Epithelial cell of proximal tubule (primary cell): ENCODE measurements at regions not wholly inside any gene's neighbourhood (a gene's known extent, or its start where the extent isn't known, plus 50 kb on each side); places are given as distances from the start of the nearest gene placed in this dataset.
A peak's percentile ranks its signal among the peaks of the same experiment; 100 is the strongest.

Experiments
- DNase-seq: peaks from one replicate; pipeline ENCODE4 v3.0.0-alpha.2; 2011; ENCODE audit warnings: low read depth
- H3K4me3 ChIP-seq: 2 replicates; pipeline ENCODE4 v1.5.1; 2011; ENCODE audit warnings: low read depth, mild to moderate bottlenecking, low read length
- TF ChIP-seq, protein P1 (sequence below): conservative IDR thresholded peaks from 2 replicates; pipeline ENCODE4 v1.5.1; 2012; ENCODE audit warnings: low read depth, mild to moderate bottlenecking, low read length

DNA sequence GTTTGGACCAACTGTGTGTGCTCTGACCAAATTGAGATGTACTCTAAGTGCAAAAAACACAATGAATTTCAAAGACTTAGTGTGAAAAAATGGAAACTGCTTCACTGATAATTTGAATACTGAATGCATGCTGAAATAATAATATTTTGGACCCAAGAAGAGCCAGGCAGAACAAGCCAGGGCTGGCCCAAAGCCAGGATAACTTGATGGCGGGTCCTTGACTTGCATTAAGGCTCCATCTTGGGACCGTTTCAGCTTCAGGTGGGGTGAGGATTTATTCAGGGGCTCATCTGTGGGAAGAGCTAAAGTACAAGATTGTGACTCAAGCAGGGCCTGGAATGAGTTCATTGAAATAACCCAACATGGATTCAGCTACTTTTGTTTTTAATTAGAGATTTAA, 921.9 kb downstream of the QKI start:
- no peak for DNase-seq
- TF ChIP-seq, protein P1, sequence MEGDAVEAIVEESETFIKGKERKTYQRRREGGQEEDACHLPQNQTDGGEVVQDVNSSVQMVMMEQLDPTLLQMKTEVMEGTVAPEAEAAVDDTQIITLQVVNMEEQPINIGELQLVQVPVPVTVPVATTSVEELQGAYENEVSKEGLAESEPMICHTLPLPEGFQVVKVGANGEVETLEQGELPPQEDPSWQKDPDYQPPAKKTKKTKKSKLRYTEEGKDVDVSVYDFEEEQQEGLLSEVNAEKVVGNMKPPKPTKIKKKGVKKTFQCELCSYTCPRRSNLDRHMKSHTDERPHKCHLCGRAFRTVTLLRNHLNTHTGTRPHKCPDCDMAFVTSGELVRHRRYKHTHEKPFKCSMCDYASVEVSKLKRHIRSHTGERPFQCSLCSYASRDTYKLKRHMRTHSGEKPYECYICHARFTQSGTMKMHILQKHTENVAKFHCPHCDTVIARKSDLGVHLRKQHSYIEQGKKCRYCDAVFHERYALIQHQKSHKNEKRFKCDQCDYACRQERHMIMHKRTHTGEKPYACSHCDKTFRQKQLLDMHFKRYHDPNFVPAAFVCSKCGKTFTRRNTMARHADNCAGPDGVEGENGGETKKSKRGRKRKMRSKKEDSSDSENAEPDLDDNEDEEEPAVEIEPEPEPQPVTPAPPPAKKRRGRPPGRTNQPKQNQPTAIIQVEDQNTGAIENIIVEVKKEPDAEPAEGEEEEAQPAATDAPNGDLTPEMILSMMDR: no peak
- no peak overlapping the region for H3K4me3 ChIP-seq

DNA sequence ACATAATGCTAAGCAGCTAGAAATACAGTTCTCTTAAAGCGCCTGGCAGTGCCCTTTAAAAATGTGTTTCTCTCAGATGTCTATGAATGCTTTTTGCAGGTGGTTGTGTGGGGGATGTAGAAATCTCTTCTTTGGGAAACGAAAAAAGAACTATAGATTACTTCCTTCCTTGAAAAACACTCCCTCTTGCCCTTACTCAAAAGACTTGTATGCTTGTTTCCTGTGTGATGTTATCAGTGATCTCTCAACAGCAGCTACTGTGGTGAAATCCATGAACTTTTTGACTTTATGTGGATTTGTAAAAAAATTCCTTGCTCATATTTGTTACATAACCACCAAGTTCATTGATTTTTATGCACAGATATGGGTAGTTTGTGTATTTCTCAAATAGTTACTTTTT, 916.5 kb downstream of the QKI start:
- H3K4me3 ChIP-seq: no peak overlapping the region
- TF ChIP-seq, protein P1: no peak
- DNase-seq: no peak

DNA sequence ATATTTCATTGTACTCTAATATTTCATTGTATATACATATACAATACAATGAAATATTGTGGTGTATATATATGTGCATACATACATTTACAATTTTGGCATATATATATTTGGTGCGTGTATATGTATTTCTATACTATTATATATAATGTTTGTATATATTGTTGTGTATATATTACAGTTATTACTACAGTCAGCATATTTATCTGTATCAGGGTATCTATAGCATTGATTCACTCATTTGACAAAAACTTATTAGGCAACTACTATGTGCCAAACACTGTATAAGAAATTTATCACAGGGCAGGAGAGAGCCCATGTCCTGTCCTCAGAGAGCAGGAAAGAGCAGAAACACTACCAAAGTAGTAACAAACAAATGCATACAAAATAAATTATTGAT, 910.6 kb downstream of the QKI start:
- TF ChIP-seq, protein P1: no peak
- DNase-seq: no peak

DNA sequence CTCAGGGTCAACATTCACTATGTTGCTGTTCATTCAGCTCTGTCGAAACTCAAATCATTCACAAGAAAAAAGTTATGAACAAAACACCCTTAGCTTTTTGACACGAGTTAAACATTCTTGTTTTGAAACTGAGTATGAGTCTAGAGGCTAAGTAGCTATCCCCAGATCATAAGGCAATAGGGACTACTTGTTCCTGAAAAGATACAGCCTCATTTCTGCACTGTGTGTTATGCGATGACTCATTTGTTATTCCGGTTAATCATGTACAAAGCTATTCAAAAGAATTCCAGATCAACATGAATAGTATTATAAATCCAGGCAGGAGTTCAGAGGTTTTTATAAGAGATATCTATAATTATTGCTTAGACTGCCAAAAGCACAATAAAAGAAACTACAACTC, 908.0 kb downstream of the QKI start:
- DNase-seq: peak; percentile 94
- no peak overlapping the region for H3K4me3 ChIP-seq
- TF ChIP-seq, protein P1: no peak

More for the DNA sequence above, 910.6 kb downstream of the QKI start:
- no peak overlapping the region for H3K4me3 ChIP-seq

DNA sequence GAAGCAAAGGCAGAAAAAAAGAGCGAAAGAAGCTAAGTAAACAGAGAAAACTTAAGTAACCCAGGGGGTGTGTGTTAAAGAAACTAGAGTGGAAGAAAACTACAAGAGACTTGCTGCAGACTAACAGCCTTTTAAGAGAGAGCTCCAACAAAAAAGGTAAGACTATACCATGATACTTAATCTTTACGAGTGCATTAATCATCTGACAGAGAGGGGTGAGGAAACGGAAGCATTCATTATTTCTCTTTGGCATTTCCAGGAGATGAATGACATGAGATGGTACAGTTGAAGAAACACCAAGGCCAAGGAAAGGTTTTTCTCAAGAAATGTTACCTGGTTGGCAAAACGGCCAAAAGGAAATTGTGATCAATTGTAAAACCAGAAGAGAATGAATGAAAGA, 906.8 kb downstream of the QKI start:
- H3K4me3 ChIP-seq: no peak overlapping the region
- TF ChIP-seq, protein P1: no peak
- no peak for DNase-seq

DNA sequence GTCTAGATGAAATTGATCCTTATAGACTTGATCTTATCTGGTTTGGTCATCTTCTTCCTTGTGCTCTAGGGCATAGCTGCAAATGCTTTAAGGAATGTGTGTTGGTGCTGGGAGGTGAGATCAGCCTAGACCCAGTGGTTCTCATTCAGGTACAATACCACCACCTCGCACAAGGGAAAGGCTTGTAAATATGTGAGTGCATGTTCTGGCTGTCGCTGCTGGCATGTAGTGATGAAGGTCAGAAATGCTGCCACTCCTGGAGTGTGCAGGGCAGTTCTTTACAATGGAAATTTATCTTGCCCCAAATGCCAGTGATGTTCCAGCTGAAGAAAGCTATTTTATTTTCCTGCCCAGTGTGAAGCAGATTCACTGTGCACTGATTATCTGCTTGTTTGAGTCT, 900.9 kb downstream of the QKI start:
- TF ChIP-seq, protein P1: no peak
- H3K4me3 ChIP-seq: no peak overlapping the region
- DNase-seq: no peak

DNA sequence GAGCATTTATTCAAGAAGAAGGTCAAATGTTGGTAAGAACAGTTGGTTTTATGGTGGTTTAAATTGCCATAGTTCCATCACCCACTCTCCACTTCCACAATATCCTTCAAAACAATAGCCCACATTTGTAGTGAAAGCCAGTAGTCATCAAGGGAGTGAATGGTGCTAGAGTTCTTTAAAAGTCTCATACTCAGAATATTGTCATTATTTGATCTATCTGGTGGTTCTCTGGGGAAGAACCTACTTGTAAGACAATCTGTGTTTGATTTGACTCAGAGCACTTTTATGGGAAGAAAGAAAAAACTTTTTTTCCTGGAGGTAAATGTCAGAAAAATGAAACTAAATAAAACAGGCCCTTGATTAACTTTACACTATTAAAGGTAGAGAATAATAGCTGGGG, 893.8 kb downstream of the QKI start:
- TF ChIP-seq, protein P1: no peak
- no peak for DNase-seq
- no peak overlapping the region for H3K4me3 ChIP-seq
